DMS 273 (cell line): ENCODE measurements at regions not wholly inside any gene's neighbourhood (a gene's known extent, or its start where the extent isn't known, plus 50 kb on each side); places are given as distances from the start of the nearest gene placed in this dataset.

Experiments used
- DNase-seq: peaks from one replicate; lab custom pipeline; 2025; ENCODE audit not compliant: unreplicated experiment; lab: John Stamatoyannopoulos, UW

DNA sequence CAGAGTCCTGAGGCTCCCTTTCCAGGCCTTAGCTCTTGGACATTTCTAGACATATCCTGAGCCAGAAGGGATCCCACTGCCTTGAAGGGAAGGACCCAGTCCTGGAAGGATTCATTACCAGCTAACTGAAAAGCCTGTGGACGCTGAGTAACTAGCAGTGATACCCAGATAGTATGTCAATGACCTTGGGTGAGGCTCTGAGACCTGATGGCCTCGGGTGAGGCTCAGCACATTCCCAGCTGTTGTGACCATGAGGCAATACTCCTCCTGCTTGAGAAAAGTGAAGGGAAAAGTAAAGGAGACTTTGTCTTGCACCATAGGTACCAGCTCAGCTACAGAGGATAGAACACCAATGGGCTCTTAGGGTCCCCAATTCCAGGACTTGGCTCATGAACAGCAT, 268.1 kb downstream of the DKK2 start:
- no peak for DNase-seq

DNA sequence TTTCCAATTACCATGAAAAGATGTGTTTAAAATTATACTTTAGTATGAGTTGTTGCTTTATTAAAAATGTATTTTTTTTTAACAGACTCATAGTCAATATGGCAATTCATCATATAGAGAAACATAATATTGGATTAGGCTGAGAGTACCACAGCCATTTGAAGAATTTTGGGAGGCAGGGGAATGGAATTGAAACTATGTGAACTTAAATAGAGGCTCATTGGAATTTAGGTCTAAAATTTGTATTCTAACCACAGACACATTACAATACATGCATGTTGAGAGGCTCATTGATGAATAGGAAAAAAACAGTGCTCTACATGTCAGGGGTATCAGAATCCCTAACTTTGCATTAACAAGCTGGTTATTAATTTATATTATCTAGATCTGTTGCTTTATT, 269.6 kb downstream of the DKK2 start:
- DNase-seq: no peak

DNA sequence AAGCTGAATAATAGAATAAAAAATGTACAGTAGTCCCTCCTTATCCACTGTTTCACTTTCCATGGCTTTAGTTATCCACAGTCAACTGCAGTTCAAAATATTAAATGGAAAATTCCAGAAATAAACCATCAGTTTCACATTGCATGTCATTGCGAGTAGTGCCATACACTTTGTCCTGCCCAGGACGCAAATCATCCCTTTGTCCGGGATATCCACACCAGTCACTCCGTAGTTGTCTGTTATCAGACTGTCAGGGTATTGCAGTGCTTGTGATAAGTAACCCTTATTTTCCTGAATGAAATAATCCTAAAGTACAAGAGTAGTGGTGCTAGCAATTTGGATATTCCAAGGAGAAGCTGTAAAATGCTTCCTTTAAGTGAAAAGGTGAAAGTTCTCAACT, 271.3 kb downstream of the DKK2 start:
- no peak for DNase-seq

DNA sequence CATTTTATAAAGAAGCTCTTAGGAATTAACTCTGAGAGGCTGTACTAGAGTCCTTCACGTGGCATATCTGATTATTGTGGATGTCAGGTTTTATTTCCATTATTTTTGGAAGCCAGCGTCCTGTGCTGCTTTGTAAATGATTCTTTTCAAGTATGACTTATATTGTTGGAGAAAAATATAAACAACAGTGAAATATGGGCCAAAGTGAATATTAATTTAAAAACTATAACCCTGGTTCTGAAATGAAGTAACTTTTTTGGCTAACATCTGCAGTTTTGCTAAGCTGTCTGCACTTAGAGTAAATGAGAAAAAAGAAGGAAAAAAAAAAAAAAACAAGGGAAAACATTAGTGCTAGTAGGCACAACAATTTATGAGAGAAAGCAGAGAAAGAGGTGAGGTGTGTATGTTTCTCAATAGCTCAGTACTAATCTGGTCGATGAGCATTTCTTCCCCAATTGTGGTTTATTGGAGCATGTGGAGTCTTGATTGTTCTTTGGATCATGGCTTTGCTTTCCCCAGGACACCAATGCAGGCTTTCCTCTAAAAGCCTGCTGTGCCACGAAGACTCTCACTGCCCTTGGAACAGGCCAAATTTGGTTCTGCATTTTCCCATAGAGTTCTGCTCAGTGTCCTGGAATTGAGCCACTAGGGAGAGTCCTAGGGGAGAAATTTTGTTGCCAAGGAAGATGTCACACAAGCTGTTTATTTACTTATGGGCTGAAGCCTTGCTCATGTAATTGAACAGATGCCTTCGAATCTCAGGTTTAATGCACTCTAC, 273.3 kb downstream of the DKK2 start:
- DNase-seq: peak; percentile 7

DNA sequence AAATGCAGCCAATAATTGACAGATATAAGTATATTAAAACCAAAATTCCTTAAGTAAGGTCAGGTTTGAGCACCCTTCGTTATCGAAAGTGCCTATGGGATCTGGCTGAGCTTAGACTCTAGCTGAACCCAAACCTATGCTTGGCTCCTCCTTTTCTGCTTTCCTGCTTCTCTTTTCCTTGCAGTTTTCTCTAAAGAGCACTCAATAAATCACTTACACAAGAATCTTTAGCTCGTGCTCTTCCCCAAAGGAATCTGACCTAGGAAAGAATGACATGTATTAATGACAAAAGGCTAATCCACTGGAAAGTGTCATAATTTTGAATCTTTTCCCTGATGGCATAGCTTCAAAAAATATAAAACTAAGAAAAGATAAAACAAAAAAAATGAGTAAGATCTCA, 282.7 kb downstream of the DKK2 start:
- DNase-seq: no peak

DNA sequence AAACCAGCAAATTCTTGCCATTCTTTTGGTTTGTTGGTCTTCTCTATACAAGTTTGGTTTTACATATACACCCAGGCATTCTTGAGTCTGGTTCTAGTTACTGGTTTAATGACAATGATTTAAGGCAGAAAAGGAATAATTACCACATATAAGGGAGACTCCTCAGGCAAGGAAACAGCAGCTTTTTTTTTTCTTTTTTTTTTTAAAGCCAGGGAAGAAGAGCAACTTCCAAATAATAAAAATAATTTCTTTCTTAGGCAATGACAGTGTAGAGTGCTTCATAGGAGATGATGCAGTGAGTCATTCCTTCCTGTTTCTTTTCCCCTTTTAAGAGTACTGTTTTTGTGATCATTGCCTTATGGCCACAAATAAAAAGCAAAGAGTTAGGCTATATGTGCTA, 289.7 kb downstream of the DKK2 start:
- no peak for DNase-seq

DNA sequence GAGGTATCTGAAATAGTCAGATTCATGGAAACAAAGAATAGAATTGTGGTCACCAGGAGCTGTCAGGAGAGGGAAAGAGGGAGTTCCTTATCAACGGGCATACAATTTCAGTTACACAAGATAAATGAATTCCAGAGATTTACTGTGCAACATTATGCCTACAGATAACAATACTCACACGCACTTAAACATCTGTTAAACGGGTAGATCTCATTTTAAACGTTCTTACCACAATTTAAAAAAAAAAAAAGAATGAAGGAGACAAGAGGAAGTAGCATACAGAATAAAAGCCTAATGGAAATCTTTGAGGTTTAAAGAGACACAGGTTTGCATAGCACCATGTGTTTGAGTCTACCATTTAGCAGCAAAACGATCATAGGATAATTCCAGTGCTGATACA, 298.0 kb downstream of the DKK2 start:
- no peak for DNase-seq

DNA sequence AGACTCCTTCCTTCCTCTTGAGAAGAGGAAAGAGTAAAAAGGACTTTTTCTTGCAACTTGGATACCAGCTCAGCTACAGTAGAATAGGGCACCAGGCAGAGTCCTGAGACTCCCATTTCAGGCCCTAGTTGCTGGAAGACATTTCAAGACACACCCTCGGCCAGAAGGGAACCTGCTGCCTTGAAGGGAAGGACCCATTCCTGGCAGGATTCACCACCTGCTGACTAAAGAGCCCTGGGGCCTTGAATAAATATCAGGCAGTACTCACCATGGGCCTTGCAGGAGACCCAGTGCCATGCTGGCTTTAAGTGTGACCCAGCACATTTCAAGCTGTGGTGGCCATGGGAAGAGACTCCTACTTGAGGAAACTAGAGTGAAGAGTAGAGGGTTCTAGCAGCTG, 317.6 kb downstream of the DKK2 start:
- DNase-seq: no peak

DNA sequence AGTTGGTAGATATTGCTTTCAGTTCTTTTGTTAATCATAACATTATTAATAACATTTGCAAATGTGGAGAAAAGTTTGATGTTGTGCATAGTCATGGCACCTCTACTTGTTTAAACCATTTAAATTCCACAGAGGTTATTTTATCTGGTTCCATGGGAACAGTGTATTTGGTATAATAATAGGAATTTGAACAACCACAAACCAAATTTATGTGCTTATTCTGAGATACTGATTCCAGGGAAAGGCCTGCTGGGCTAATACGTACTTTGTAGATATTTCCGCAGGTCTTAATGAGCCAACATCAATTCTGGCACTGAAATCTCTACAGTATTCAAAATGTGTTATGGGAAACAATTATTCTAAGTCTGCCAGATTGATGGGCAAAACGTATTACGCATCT, 319.0 kb downstream of the DKK2 start:
- no peak for DNase-seq

DNA sequence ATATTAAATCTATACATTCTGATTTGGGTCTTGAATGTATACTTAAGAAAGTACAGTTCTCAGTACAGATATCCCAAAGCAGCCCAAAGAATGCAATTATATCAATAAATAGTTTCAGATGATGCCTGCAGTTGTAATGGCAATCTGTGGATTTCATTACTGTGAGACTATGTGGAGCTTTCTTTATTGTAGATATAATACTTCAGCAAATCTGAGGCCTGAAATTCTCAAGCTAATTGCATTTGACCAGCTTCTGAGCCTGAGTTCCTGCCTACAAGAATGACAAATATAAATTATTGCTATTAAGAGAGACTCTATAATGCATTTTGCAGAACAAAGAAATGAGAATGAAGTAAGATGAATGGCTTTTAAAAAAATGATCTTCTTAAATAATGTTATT, 320.3 kb downstream of the DKK2 start:
- DNase-seq: no peak

DNA sequence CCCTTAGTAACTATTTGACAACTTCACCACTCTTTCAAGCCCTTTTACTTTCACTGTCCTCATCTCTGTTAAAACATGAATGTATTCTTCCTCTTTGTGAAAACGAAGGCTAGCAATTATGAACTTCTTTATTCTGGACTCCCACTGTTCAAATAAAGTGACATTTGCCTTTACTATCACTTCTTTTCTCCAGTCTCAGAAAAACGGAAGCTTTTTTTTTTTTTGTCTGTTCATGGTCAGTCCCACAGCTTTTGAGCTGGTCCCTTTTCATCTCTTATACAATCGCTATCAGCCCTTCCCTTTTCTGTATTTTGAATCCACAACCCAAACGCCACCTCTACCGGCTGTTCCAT, 327.7 kb downstream of the DKK2 start:
- no peak for DNase-seq

DNA sequence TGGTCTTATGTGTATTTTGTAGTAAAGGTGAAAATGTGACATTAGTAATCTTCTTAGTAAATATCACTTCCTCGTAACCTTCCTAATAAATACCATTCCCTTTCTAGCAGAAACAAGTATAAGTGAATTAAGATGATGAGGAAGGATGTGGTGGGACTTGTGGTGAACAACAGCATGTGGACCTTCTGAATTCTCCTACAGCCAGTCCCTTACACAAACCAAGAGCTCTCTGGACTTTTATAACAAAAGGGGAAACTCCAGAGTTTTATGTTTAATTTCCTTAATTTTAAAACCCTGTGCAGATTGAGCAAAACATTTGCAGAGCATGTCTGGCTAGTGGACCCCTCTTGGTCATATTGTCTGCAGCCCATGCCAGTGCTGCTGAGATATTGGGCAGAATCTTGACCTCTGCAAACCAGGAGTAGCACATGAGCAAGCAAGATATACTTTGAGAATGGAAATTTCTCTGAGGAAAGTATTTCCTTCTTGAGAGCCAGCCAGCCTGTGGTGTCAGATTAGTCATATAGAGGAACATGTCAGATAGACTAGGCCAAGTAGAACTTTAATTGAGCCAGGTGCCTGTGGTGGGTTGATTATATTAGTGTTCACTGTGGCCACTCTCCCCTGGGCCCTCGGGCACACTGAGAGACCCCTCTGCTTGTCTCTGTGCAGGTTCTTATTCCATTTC, 328.2 kb downstream of the DKK2 start:
- DNase-seq: no peak

DNA sequence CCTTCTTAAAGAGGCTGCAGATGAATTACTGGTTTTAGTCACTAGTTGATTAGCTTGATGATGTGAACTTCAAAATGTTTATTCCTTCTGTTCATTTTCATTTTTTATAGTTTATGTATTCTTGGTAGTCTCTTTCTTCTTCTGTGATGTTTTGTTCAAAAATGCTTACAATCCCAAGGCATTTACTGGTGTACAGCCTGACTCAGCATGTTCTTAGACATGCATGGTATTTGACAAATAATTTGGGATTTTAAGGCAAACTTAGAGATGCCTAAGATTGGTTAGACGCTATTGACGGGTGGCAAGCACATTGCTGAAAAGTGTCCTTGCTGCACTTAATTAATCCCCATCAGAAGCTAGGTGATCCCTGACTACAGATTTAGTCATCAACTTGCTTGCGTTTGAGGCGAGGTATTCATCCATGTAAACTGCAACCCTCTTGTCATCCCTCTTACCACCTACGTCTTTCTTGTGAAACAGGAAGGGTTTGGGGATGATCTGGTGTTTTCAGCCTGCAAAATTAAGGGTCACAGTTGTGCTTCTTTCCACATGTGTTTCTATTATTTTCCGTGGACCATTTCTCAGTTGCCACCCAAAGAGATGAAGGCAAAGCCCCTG, 331.8 kb downstream of the DKK2 start:
- DNase-seq: no peak

DNA sequence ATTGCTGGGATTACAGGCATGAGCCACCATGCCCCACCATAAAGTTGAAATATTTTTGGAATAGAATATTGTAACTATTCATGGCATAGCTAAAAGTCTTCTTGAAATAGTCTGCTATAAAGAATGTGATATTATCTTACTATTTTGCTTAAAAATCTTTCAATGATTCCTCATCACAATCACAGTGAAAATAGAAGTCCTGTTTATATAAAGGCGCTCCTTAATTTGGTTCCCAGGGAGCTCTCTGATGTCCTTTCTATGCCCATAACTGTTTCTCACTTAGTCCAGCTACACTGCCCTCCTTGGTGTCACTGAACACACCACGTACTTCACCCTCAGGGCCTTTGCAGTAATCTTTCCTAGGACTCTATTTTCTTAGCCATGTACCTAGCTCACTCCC, 331.7 kb upstream of the GIMD1 start:
- no peak for DNase-seq

DNA sequence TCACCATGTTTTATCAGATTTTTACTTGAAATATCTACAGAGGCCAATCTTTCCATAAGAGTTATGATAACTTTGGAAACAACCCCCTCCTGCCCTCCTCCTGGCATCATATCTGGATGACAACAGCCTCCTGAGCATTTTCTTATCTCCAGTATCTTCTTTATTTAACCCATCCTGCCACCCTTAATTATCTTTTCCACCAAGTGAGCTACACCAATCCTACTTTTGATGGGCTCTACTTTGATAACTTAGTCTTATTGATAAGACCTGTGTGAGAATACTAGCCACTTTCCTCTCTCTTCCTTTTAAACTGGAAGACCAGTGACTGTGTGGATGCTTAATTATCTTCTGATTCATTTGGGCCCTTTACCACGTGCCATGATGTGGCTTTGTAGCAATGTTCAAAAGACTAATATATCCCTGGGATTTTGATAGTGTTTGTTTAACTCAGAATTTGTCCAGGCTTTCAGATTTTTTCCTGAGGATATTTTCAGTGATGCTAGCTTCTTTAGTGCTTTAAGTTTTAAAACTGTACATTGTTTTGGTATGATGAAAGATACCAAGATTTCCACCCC, 330.1 kb upstream of the GIMD1 start:
- no peak for DNase-seq

DNA sequence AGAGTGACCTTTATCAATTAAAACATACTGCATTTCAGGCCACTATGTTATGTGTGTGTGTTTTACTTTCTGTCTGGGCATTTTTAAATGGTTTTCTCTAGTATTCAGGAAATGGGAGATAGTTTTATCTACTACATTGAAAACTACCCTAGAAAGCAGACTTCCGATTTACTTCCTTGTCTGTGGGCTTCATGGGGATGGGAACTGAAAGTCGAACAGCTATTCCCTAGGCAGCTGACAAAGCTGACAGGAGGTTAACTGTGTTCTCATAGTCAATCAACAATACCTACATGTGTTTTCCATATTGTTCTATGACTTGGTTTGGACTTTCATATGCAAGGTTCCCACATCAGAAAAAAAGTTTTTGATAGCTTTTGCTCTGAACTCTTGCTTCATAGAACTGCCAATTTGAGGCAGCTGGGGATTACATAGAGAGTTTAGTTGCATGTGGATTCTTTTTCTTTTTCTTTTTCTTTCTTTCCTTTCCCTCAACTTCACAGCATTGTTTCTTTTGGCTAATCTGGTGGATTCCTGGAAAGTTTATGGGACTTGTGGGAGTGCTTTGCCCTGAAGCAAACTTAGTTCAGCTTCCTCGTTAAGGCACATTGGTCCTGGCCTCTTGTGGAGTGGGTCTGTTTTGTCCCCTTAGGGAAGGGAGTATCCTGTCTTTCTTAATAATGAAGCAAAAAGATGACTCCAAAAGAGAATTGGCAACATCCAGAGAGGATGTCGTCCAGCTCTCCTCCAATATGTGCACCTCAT, 327.1 kb upstream of the GIMD1 start:
- no peak for DNase-seq

DNA sequence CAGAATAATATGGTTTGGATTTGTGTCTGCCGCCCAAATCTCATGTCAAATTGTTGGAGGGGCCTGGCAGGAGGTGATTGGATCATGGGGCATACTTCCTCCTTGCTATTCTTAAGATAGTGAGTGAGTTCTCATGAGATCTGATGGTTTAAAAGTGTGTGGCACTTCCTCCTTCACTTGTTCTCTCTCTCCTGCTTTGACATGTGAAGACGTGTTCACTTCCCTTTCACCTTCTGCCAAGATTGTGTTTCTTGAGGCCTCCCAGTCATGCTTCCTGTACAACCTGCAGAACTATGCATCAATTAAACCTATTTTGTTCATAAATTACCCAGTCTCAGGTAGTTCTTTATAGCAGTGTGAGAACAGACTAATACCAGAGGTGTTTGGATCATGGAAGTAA, 325.7 kb upstream of the GIMD1 start:
- DNase-seq: no peak

DNA sequence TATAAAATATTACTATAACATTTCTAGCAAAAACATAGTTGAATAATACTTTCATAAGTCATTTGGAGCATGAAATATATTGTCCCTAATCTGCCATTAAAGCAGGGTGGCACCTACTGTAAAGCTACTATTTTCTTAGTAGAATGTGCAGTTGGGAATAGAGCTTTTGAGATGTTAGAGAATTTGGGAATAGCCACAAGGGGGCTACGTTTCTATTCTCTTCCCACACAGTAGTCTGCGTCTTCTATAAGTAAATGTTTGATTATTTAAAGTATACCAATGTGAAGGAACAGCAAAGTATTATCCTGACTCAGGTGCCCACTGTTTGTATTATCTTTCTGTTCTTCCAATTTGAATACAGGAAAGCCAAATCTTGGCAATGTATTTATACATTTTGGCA, 323.2 kb upstream of the GIMD1 start:
- DNase-seq: no peak

DNA sequence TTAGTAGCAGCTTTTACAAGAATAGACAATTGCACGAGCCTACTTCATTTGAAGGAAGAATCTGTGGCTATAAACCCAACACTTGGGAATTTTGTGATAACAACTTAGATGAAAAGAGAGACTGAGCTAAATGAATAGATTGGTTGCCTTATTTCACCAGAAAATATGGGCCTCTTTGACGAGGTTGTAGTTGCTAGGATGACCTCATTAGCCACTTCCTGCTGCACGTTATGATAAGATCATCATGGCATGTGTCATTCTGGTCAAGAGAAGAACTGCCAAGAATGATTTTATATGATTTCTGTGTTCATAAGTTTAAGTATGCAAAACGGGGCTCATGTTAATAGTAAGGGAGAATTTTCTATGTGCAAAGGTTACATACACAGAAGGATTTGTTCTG, 321.9 kb upstream of the GIMD1 start:
- no peak for DNase-seq

DNA sequence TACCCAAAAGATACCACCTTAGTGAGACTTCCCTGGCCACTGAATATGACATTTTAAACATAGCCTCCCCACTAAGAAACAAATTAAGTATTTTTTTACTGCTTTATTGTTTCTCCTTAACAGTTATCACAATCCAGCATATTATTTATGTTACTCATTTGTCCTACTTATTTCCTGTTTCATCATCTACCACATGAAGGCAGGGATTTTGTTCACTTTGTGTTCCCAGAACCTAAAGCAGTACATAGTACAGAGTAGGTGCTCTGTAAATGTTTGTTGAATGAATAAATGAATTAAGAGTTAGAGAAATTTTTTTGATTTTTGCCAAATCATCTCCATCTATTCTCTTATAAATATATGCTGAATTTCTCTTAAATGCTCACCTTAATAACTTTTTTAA, 318.4 kb upstream of the GIMD1 start:
- DNase-seq: no peak

DNA sequence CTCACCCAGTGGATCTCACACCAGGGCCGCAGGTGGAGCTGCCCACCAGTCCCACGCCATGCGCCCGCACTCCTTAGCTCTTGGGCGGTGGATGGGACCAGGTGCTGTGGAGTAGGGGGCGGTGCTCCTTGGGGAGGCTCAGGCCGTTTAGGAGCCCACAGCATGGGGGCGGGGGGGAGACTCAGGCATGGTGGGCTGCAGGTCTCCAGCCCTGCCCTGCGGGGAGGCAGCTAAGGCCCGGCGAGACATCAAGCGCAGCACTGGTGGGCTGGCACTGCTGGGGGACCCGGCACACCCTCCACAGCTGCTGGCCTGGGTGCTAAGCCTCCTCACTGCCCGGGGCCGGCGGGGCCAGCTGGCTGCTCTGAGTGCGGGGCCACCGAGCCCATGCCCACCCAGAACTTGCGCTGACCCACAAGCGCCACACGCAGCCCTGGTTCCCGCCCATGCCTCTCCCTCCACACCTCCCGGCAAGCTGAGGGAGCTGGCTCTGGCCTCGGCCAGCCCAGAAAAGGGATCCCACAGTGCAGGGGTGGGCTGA, 312.9 kb upstream of the GIMD1 start:
- DNase-seq: no peak
